GM12891 (cell line): ENCODE measurements at regions not wholly inside any gene's neighbourhood (a gene's known extent, or its start where the extent isn't known, plus 50 kb on each side); places are given as distances from the start of the nearest gene placed in this dataset.

Experiments used
- POLR2A ChIP-seq: IDR thresholded peaks from 2 replicates; pipeline ENCODE4 v1.6.1; 2011; ENCODE audit warnings: low read depth, low read length, control low read depth
- POLR2AphosphoS5 ChIP-seq: IDR thresholded peaks from 2 replicates; pipeline ENCODE4 v1.6.1; 2011; ENCODE audit warnings: low read depth, low read length, control low read depth
- SPI1 ChIP-seq: IDR thresholded peaks from 2 replicates; pipeline ENCODE4 v1.6.1; 2011; ENCODE audit warnings: low read depth, low read length, control low read depth
- TAF1 ChIP-seq: IDR thresholded peaks from 2 replicates; pipeline ENCODE4 v1.6.1; 2011; ENCODE audit warnings: low read depth, low read length, control low read depth

GRCh38 chr5:38675443-38675842, 119.0 kb upstream of the LIFR start:
- TF ChIP-seq POLR2AphosphoS5 (no peak), POLR2A (no peak), TAF1 (no peak), SPI1 (no peak)
